GM12865 (cell line): ENCODE measurements at regions not wholly inside any gene's neighbourhood (a gene's known extent, or its start where the extent isn't known, plus 50 kb on each side); places are given as distances from the start of the nearest gene placed in this dataset.

Source experiments
- DNase-seq: peaks from one replicate; pipeline ENCODE4 v3.0.0; 2010; ENCODE audit warnings: low read depth
- H3K4me3 ChIP-seq: 2 replicates; pipeline ENCODE4 v1.5.1; 2011; ENCODE audit warnings: mild to moderate bottlenecking, low read depth, low read length, control low read depth
- CTCF ChIP-seq: IDR thresholded peaks from 2 replicates; pipeline ENCODE4 v1.5.1; 2011; ENCODE audit warnings: low read length, control low read depth, low read depth, inconsistent platforms; ENCODE audit not compliant: insufficient read depth; ENCODE audit errors: missing control alignments

GRCh38 chr4:92050875-92051274 is 252.9 kb upstream of the GRID2 start:
- TF ChIP-seq CTCF = no peak
- DNase-seq = no peak
- no peak overlapping the region for H3K4me3 ChIP-seq

- no peak for DNase-seq
- no peak for TF ChIP-seq CTCF
- H3K4me3 ChIP-seq = no peak overlapping the region
These were observed 244.2 kb upstream of the GRID2 start for GRCh38 chr4:92059615-92060014.

GRCh38 chr4:92060333-92060732 is 243.4 kb upstream of the GRID2 start:
- no peak overlapping the region for H3K4me3 ChIP-seq
- DNase-seq = no peak
- TF ChIP-seq CTCF = no peak

- TF ChIP-seq CTCF = no peak
- no peak overlapping the region for H3K4me3 ChIP-seq
- no peak for DNase-seq
These were observed 239.2 kb upstream of the GRID2 start for GRCh38 chr4:92064574-92064973.

GRCh38 chr4:92066485-92066884 is 237.3 kb upstream of the GRID2 start:
- H3K4me3 ChIP-seq = no peak overlapping the region
- TF ChIP-seq CTCF = no peak
- DNase-seq = no peak

- no peak overlapping the region for H3K4me3 ChIP-seq
- no peak for DNase-seq
- TF ChIP-seq CTCF = no peak
These were observed 232.2 kb upstream of the GRID2 start for GRCh38 chr4:92071587-92071986.

GRCh38 chr4:92074839-92075238 is 228.9 kb upstream of the GRID2 start:
- no peak for TF ChIP-seq CTCF
- H3K4me3 ChIP-seq = no peak overlapping the region
- DNase-seq = no peak
